ENCODE measurements at regions not wholly inside any gene's neighbourhood (a gene's known extent, or its start where the extent isn't known, plus 50 kb on each side); places are given as distances from the start of the nearest gene placed in this dataset.

DNA sequence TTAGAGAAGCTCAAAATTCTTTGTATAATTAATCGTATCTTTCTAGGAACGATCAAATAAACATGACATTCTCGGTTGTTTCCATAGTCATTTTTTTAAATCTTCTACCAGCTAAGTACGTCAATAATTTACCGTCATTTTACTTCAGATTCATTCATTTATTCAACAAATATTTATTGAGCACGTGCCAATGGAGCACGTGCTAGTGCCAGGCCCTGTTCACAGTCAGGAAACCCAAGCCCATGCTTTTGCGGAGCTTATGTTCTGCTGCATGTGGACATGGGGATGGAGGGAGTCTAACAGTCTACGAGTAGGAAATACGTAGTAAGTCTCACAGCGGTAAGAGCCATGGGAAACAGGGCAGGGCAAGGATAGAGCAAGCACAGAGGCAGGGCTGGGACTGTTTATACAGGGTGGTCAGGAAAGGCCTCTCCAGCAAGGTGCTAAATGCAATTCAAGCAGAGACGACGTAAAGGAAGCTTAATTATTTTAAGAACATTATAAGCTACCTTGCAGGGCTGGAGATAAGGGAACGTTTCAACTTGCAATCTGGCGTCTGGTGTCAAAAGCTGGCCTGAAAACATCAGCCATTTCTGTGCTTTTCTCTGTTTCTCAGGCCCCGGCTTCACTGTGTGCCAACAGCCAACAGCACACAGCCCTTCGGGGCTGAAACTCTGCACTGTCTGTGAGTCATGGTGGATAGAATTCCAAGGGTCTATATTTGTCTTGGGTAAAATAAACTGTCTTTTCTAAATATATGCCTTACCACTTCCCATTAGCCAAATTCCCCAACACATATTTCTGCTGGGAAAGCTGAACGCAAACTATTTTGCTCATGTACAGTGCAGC, 517.1 kb upstream of the ZFP42 start:
- peaks cover 65% of the 10 kb centered on the region for H3K27me3 ChIP-seq (replicated peaks; ENCODE audit: insufficient read depth, low read depth, low read length, poor library complexity)
- H3K27ac ChIP-seq (ENCODE audit: low read depth, low read length, poor library complexity, severe bottlenecking), result no peak overlapping the region
- H3K9me3 ChIP-seq (ENCODE audit: low read depth, low read length, poor library complexity, severe bottlenecking), result no peaks in the 10 kb centered on the region
- no peaks in the 10 kb centered on the region for H3K36me3 ChIP-seq (ENCODE audit: insufficient read depth, low read length, poor library complexity, severe bottlenecking)
- POLR2A ChIA-PET (ENCODE audit: low non-redundant PET), result interaction anchor here (0.6 kb wide), 1 partner anchor 534 kb away, joined by 3 read pairs; no protein-coding TSS in a partner anchor
- H3K4me3 ChIP-seq (ENCODE audit: low read depth, low read length, poor library complexity, severe bottlenecking), result no peak overlapping the region
- CTCF ChIA-PET, result no interaction called here
- TF ChIP-seq, protein P1, sequence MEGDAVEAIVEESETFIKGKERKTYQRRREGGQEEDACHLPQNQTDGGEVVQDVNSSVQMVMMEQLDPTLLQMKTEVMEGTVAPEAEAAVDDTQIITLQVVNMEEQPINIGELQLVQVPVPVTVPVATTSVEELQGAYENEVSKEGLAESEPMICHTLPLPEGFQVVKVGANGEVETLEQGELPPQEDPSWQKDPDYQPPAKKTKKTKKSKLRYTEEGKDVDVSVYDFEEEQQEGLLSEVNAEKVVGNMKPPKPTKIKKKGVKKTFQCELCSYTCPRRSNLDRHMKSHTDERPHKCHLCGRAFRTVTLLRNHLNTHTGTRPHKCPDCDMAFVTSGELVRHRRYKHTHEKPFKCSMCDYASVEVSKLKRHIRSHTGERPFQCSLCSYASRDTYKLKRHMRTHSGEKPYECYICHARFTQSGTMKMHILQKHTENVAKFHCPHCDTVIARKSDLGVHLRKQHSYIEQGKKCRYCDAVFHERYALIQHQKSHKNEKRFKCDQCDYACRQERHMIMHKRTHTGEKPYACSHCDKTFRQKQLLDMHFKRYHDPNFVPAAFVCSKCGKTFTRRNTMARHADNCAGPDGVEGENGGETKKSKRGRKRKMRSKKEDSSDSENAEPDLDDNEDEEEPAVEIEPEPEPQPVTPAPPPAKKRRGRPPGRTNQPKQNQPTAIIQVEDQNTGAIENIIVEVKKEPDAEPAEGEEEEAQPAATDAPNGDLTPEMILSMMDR (conservative IDR thresholded peaks at IDR 0.05; ENCODE audit: low read depth, low read length), result no peak
- no peak for TF ChIP-seq EZH2 (IDR thresholded peaks at IDR 0.05; ENCODE audit: borderline replicate concordance, low read depth, low read length, poor library complexity, severe bottlenecking)
- BruUV-seq (replicated peaks), result no TSS peak
- intact Hi-C loops (cut with micrococcal nuclease; ENCODE audit: unreplicated experiment), result no loop called here
- DNase-seq (ENCODE audit: low spot score), result no peak
- H3K4me1 ChIP-seq (ENCODE audit: insufficient read depth, low read length, poor library complexity, severe bottlenecking), result no peaks in the 10 kb centered on the region

DNA sequence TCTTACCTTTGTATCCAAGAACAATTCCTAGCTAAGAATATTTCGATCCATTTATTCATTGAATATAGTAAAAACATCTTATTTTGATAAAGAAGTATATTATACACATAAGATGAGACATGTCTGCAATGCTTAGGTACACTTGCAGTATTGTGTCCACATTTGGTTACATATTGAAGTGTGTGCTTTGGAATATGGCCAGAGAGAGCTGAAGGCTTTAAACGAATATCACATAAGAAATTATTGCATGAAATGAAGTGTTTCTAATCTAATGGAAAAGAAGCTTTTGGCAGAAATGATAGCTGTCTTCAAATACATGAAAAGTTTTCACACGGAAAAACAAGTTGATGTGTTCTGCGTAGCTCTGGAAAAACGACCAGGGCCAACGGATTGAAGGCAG, 516.1 kb upstream of the ZFP42 start:
- H3K36me3 ChIP-seq (ENCODE audit: insufficient read depth, low read length, poor library complexity, severe bottlenecking), result no peaks in the 10 kb centered on the region
- no peak for DNase-seq (ENCODE audit: low spot score)
- POLR2A ChIA-PET (ENCODE audit: low non-redundant PET), result interaction anchor here (0.6 kb wide), 1 partner anchor 498 kb away, joined by 5 read pairs; no protein-coding TSS in a partner anchor
- no peak for TF ChIP-seq EZH2 (IDR thresholded peaks at IDR 0.05; ENCODE audit: borderline replicate concordance, low read depth, low read length, poor library complexity, severe bottlenecking)
- TF ChIP-seq, protein P1 (conservative IDR thresholded peaks at IDR 0.05; ENCODE audit: low read depth, low read length), result no peak
- no peak overlapping the region for H3K4me3 ChIP-seq (ENCODE audit: low read depth, low read length, poor library complexity, severe bottlenecking)
- CTCF ChIA-PET, result no interaction called here
- peaks cover 60% of the 10 kb centered on the region for H3K27me3 ChIP-seq (replicated peaks; ENCODE audit: insufficient read depth, low read depth, low read length, poor library complexity)
- no peaks in the 10 kb centered on the region for H3K4me1 ChIP-seq (ENCODE audit: insufficient read depth, low read length, poor library complexity, severe bottlenecking)
- H3K27ac ChIP-seq (ENCODE audit: low read depth, low read length, poor library complexity, severe bottlenecking), result no peak overlapping the region
- intact Hi-C loops (cut with micrococcal nuclease; ENCODE audit: unreplicated experiment), result no loop called here
- BruUV-seq (replicated peaks), result no TSS peak
- H3K9me3 ChIP-seq (ENCODE audit: low read depth, low read length, poor library complexity, severe bottlenecking), result no peaks in the 10 kb centered on the region

DNA sequence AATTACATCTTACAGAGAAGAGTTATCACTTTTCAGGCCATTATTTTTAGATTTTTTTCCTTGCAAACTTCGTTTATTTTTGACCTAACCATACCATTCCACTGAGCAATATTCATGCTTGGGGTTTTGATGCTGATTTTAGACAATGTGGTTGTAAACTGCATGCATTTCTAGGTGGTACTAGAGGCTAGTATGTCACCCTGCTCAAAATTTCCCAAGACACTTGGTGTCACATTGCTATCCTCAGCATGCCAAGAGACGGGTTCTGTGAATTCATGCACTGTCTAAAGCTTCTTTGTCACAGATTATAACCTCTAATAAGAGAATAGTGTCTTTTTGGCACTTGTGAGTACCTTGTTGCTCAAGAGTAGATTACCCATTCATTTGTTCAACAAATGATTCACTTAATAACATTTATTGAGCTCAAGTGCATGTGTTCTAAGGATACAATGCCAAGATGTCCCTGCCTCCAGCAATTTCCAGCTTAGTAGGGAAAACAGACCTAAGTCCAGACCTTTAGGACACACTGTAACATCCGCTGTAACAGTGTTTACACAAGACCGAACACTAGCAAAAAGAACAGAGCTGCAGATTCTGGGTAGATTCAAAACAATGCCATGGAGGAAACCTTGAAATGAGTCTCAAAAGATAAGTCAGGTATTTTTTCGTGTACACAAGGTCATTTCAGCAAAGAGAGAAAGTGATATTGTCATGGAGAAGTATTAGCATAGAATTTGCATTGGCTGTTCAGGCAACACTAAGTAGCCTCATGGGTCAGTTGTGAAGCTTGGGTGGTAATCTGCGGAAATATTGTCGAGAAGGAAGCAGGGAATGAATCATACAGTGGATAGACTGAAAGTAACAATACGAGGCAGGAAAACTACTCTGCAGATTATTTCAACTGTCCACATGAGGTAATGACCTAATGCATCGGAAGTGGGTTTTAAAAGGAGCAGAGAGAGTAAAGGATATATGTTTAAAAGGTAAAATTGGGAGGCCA, 515.1 kb upstream of the ZFP42 start:
- TF ChIP-seq, protein P1 (conservative IDR thresholded peaks at IDR 0.05; ENCODE audit: low read depth, low read length), result no peak
- no peak for TF ChIP-seq EZH2 (IDR thresholded peaks at IDR 0.05; ENCODE audit: borderline replicate concordance, low read depth, low read length, poor library complexity, severe bottlenecking)
- BruUV-seq (replicated peaks), result no TSS peak
- H3K9me3 ChIP-seq (ENCODE audit: low read depth, low read length, poor library complexity, severe bottlenecking), result no peaks in the 10 kb centered on the region
- POLR2A ChIA-PET (ENCODE audit: low non-redundant PET), result interaction anchor here (0.6 kb wide), 1 partner anchor 499 kb away, joined by 5 read pairs; no protein-coding TSS in a partner anchor
- H3K4me1 ChIP-seq (ENCODE audit: insufficient read depth, low read length, poor library complexity, severe bottlenecking), result no peaks in the 10 kb centered on the region
- H3K27me3 ChIP-seq (replicated peaks; ENCODE audit: insufficient read depth, low read depth, low read length, poor library complexity), result peaks cover 56% of the 10 kb centered on the region
- CTCF ChIA-PET, result no interaction called here
- no peaks in the 10 kb centered on the region for H3K36me3 ChIP-seq (ENCODE audit: insufficient read depth, low read length, poor library complexity, severe bottlenecking)
- no peak for DNase-seq (ENCODE audit: low spot score)
- H3K27ac ChIP-seq (ENCODE audit: low read depth, low read length, poor library complexity, severe bottlenecking), result no peak overlapping the region
- intact Hi-C loops (cut with micrococcal nuclease; ENCODE audit: unreplicated experiment), result no loop called here
- H3K4me3 ChIP-seq (ENCODE audit: low read depth, low read length, poor library complexity, severe bottlenecking), result no peak overlapping the region

All from A673 (cell line).